T-helper 22 cell (primary cell): ENCODE measurements at regions not wholly inside any gene's neighbourhood (a gene's known extent, or its start where the extent isn't known, plus 50 kb on each side); places are given as distances from the start of the nearest gene placed in this dataset.

Source experiments
- DNase-seq: peaks from one replicate; pipeline ENCODE4 v3.0.0-alpha.2; 2020; ENCODE audit warnings: low read depth

GRCh38 chr2:145260081-145260480, 740.2 kb upstream of the ZEB2 start:
- no peak for DNase-seq

GRCh38 chr2:145258903-145259579, 739.1 kb upstream of the ZEB2 start:
- DNase-seq = no peak

- no peak for DNase-seq
These were observed 738.0 kb upstream of the ZEB2 start for GRCh38 chr2:145257931-145258330.

- DNase-seq = no peak
These were observed 736.6 kb upstream of the ZEB2 start for GRCh38 chr2:145256551-145256950.

- no peak for DNase-seq
These were observed 734.4 kb upstream of the ZEB2 start for GRCh38 chr2:145254291-145254690.

GRCh38 chr2:145253492-145253891, 733.6 kb upstream of the ZEB2 start:
- no peak for DNase-seq

- no peak for DNase-seq
These were observed 725.5 kb upstream of the ZEB2 start for GRCh38 chr2:145245268-145245870.

- no peak for DNase-seq
These were observed 715.4 kb upstream of the ZEB2 start for GRCh38 chr2:145235312-145235711.

GRCh38 chr2:145230546-145230945, 710.6 kb upstream of the ZEB2 start:
- DNase-seq = no peak

- no peak for DNase-seq
These were observed 708.6 kb upstream of the ZEB2 start for GRCh38 chr2:145228506-145228905.

- DNase-seq = no peak
These were observed 707.0 kb upstream of the ZEB2 start for GRCh38 chr2:145226901-145227300.

GRCh38 chr2:145221516-145221915, 701.6 kb upstream of the ZEB2 start:
- no peak for DNase-seq

GRCh38 chr2:145221032-145221431, 701.1 kb upstream of the ZEB2 start:
- DNase-seq = no peak

GRCh38 chr2:145220496-145220895, 700.6 kb upstream of the ZEB2 start:
- no peak for DNase-seq

GRCh38 chr2:145207884-145208283, 688.0 kb upstream of the ZEB2 start:
- DNase-seq = no peak

- no peak for DNase-seq
These were observed 686.8 kb upstream of the ZEB2 start for GRCh38 chr2:145206496-145207281.

GRCh38 chr2:145203891-145204290, 684.0 kb upstream of the ZEB2 start:
- DNase-seq = no peak

- DNase-seq = no peak
These were observed 680.1 kb upstream of the ZEB2 start for GRCh38 chr2:145199827-145200706.

GRCh38 chr2:145199042-145199441, 679.1 kb upstream of the ZEB2 start:
- no peak for DNase-seq

GRCh38 chr2:145198555-145198954, 678.6 kb upstream of the ZEB2 start:
- no peak for DNase-seq

GRCh38 chr2:145197944-145198343, 678.0 kb upstream of the ZEB2 start:
- DNase-seq = no peak

- DNase-seq = no peak
These were observed 674.8 kb upstream of the ZEB2 start for GRCh38 chr2:145194673-145195072.
